ENCODE measurements at regions not wholly inside any gene's neighbourhood (a gene's known extent, or its start where the extent isn't known, plus 50 kb on each side); places are given as distances from the start of the nearest gene placed in this dataset.

DNA sequence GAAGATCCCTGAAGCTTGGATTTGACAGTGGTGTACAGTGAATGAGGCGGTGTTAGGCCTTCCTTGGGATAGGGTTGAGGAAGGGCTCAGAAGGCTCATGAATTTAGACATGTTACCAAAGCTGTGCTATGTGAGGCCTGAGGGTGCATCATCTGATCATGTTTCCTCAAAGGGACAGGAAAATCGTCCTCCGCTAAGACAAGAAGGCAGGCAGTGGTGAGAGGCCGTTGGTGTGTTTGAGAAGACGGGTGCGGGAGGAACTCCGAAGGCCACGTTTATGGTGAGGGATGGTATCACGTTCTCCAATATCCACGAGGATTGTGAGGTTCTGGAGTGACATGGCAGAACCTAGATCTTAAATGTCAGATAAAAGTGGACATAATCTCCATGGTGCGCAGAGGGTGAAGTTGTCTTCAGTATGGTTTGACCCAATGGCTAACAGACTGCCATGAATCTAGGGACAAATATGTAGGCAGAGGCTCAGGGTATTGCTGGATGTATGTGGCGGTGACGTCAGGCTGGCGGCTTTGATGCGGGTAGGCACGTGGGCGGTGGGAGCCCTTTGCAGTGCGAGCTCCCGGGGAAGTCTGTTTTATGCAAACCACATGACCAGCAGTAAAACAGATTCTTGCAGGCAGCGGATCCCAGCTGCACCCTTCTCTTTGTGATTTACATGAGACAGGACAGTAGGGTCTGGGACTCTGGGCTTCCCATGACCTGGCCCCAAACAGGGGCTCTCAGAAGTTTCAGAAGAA lies 242.3 kb upstream of the B3GAT1 start:
- no peak for TF ChIP-seq CTCF (IDR thresholded peaks at IDR 0.05; ENCODE audit: borderline replicate concordance, extremely low read depth, insufficient read depth)
- no peak for FAIRE-seq

GRCh38 chr11:134652586-134653255 lies 240.7 kb upstream of the B3GAT1 start:
- Histone ChIP-seq H3K4me3 (ENCODE audit: low read length in 3 of 3) (no peak overlapping the region), H3K9me3 (ENCODE audit: control insufficient read depth in 2 of 3, insufficient read depth in 1 of 3, low read length in 3 of 3) (no peaks in the 10 kb centered on the region), H3K9ac (ENCODE audit: low read length in 3 of 3) (no peak overlapping the region), H3K27ac (ENCODE audit: low read depth in 2 of 2, low read length in 2 of 2) (no peak overlapping the region), H3K27me3 (ENCODE audit: control insufficient read depth, insufficient read depth, low read length) (no peaks in the 10 kb centered on the region), H3K4me1 (ENCODE audit: control insufficient read depth in 2 of 3, insufficient read depth in 2 of 3, low read depth in 1 of 3, low read length in 3 of 3) (no peaks in the 10 kb centered on the region), H3K36me3 (ENCODE audit: control insufficient read depth in 2 of 3, insufficient read depth in 3 of 3, low read length in 3 of 3) (no peaks in the 10 kb centered on the region)
- TF ChIP-seq CTCF (IDR thresholded peaks at IDR 0.05; ENCODE audit: borderline replicate concordance, extremely low read depth, insufficient read depth), result no peak
- FAIRE-seq, result no peak
- intact Hi-C loops (cut with DNase I), result no loop called here
- DNase-seq, result peak in 1 of 5 donors; percentile 11

More for the DNA sequence above, 242.3 kb upstream of the B3GAT1 start:
- no peak overlapping the region for H3K4me3 ChIP-seq (ENCODE audit: low read length in 3 of 3)
- no peaks in the 10 kb centered on the region for H3K9me3 ChIP-seq (ENCODE audit: control insufficient read depth in 2 of 3, insufficient read depth in 1 of 3, low read length in 3 of 3)
- H3K27me3 ChIP-seq (ENCODE audit: control insufficient read depth, insufficient read depth, low read length), result no peaks in the 10 kb centered on the region
- no peak overlapping the region for H3K9ac ChIP-seq (ENCODE audit: low read length in 3 of 3)
- no peak overlapping the region for H3K27ac ChIP-seq (ENCODE audit: low read depth in 2 of 2, low read length in 2 of 2)
- peak in 3 of 5 donors; percentile 8 to 37 (median 22) for DNase-seq
- H3K36me3 ChIP-seq (ENCODE audit: control insufficient read depth in 2 of 3, insufficient read depth in 3 of 3, low read length in 3 of 3), result no peaks in the 10 kb centered on the region
- intact Hi-C loops (cut with DNase I), result no loop called here
- H3K4me1 ChIP-seq (ENCODE audit: control insufficient read depth in 2 of 3, insufficient read depth in 2 of 3, low read depth in 1 of 3, low read length in 3 of 3), result no peaks in the 10 kb centered on the region

DNA sequence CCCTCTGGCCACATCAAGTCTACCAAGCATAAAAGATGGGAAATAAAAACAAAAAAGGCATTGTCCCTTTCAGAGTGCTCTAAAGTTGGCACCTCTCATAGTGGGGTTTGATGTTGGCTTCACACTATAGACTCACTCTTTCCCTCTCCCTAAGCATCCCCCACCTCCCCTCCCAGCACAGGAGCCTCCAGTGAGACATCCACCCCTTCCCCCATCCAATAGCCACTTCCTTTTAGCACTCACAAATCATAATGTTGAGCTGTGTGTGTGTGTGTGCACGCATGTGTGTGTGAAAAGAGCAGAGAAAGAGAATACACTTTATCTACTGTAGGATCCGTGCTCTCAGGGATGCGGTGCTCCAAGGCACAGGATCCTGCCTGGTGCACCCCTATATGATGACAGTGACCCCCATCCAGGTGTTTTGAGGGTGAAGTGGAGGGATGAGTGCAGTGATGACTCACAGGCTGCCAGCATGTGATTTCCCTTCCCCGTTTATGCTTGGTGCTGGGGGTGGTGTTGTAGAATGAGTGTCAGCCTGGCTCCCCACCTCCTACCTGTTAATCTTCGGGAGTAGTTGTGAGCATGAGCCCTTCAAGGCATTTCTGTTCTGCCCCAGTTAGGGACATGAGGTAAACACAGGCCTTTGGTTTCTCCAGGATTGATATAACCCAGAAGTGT lies 235.2 kb upstream of the B3GAT1 start:
- FAIRE-seq (no peak), DNase-seq (peak in 1 of 5 donors; percentile 16)
- TF ChIP-seq CTCF (IDR thresholded peaks at IDR 0.05; ENCODE audit: borderline replicate concordance, extremely low read depth, insufficient read depth), result no peak
- intact Hi-C loops (cut with DNase I), result no loop called here
- no peak overlapping the region for H3K9ac ChIP-seq (ENCODE audit: low read length in 3 of 3)
- no peak overlapping the region for H3K27ac ChIP-seq (ENCODE audit: low read depth in 2 of 2, low read length in 2 of 2)
- H3K9me3 ChIP-seq (ENCODE audit: control insufficient read depth in 2 of 3, insufficient read depth in 1 of 3, low read length in 3 of 3), result no peaks in the 10 kb centered on the region
- H3K27me3 ChIP-seq (ENCODE audit: control insufficient read depth, insufficient read depth, low read length), result peaks cover 2% of the 10 kb centered on the region
- H3K4me1 ChIP-seq (ENCODE audit: control insufficient read depth in 2 of 3, insufficient read depth in 2 of 3, low read depth in 1 of 3, low read length in 3 of 3), result no peaks in the 10 kb centered on the region
- no peaks in the 10 kb centered on the region for H3K36me3 ChIP-seq (ENCODE audit: control insufficient read depth in 2 of 3, insufficient read depth in 3 of 3, low read length in 3 of 3)
- H3K4me3 ChIP-seq (ENCODE audit: low read length in 3 of 3), result no peak overlapping the region
